Stimulated activated CD4-positive, alpha-beta T cell treated with anti-CD3 and anti-CD28 coated beads, Interleukin-12 subunit alpha, Interleukin-12 subunit beta, amount 100 ng/mL, for 24 hours (primary cell): ENCODE measurements at regions not wholly inside any gene's neighbourhood (a gene's known extent, or its start where the extent isn't known, plus 50 kb on each side); places are given as distances from the start of the nearest gene placed in this dataset.
"Not testable (repeated sequence)": the region's sequence is repeated elsewhere in the genome, so short reads cannot be mapped to it uniquely, and the experiment has no call there.

ENCODE experiments used
- DNase-seq, 2 experiments: peaks; one replicate each; pipeline ENCODE4 v3.0.0-alpha.2; 2020; ENCODE audit warnings: low read depth in 2 of 2

- no peak for DNase-seq
Observed at GRCh38 chr4:112708772-112709171, 71.8 kb downstream of the LARP7 start.

DNA sequence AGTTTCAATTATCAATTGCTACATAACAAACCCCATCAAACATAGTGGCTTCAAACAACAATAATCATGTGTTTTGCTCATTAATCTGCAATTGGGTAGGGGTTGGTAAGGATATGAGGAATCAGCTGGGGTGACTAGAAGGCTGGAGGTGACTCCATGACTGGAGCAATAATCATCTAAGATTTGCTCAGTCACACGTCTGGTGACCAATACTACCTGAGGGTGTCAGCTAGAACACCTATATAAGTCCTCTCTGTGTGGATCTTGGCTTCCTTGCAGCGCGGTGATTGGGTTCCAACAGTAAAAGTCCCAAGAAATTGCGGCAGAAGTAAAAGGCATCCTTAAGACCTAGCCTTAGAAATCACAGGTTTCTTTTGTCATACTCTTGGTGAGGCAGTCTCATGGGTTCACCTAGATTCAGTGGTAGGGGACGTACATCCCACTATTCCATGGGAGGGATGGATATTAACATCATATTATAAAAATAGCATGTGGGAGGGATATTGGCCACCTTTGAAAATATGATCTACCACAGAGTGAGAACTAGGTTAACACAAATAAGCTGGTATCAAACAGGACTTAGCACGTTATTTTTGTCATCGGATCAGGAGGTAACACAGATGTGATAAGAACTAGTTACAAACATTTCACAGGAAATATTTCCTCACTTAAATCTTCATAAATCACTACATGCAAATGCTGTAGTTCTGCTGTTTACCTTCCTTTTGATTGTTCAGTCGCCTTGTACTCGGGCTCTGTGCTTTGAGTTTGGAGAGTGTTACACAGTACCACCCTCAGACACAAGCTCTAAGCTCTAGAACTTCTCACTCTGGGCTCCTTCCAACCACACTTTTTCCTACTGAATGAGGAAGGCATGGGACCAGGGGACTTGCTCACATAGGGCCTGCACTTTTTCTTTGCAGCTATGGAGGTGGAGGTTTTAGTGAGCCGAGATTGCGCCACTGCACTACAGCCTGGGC is 78.3 kb downstream of the LARP7 start:
- no peak for DNase-seq

- DNase-seq: no peak
Observed at GRCh38 chr4:112717856-112718255, 80.9 kb downstream of the LARP7 start.

- DNase-seq: no peak
Observed at GRCh38 chr4:112721627-112722026, 84.7 kb downstream of the LARP7 start.

DNA sequence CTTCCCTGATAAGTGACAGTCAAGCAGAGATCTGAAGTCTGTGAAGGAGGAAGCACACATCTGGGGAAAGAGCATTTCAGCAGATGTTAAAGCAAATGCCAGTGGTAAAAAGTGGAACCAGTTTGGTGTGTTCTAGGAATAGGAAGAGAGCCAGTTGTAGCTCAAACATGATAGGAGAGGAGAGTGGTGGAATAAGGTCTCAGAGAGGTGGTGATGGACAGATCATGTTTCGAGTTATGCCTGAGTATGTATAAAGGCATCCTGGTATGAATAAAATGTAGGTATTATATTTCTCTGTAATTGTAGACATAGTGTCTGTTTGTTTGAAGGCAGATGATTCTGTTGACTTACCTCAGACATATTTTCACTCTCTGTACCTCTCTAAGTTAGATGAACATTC is 89.1 kb downstream of the LARP7 start:
- no peak for DNase-seq

GRCh38 chr4:112727728-112728127 is 90.8 kb downstream of the LARP7 start:
- not testable (repeated sequence) for DNase-seq

GRCh38 chr4:112731715-112732114 is 94.8 kb downstream of the LARP7 start:
- no peak for DNase-seq

DNA sequence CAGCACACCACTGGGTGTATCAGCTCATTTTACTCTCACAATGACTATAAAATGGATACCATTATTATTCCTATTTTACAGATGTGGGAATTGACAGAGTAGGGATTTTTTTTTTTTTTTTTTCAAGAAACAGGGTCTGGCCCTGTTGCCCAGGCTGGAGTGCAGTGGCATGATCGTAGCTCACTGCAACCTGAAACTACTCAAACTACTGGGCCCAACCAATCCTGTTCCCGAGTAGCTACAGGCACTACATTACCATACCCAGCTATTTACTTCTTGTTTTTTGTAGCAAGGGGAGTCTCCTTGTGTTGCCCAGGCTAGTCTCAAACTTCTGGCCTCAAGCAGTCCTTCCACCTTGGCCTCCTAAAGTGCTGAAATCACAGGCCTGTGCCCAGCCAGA is 95.2 kb downstream of the LARP7 start:
- no peak for DNase-seq

DNA sequence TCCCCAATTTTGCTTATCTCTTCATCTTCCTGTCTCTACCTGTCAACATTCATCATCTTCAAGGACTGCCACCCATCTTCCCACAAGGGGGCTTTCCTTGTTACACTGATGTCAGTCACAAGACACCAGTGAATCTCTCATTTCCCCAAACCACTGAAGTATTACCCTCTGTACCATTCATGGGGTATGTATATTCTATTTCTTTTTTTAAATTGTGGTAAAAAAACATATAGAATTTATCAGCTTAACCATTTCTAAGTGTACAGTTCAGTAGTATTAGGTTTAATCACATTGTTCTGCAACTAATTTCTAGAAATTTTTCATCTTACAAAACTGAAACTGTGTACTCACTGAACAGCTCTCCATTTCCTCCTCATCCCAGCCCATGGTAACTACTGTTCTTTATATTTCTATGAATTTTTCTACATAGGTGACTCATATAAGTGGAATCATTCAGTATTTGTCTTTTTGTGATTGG is 98.6 kb downstream of the LARP7 start:
- no peak for DNase-seq

GRCh38 chr4:112736718-112737135 is 99.8 kb downstream of the LARP7 start:
- DNase-seq: no peak

- DNase-seq: no peak
Observed at GRCh38 chr4:112739442-112739841, 102.5 kb downstream of the LARP7 start.

- no peak for DNase-seq
Observed at GRCh38 chr4:112747036-112747435, 110.1 kb downstream of the LARP7 start.

- DNase-seq: no peak
Observed at GRCh38 chr4:112748352-112748878, 111.5 kb downstream of the LARP7 start.

- DNase-seq: not testable (repeated sequence)
Observed at GRCh38 chr4:112750749-112751148, 113.8 kb downstream of the LARP7 start.

GRCh38 chr4:112751447-112751846 is 114.5 kb downstream of the LARP7 start:
- no peak for DNase-seq

GRCh38 chr4:112752061-112752460 is 115.1 kb downstream of the LARP7 start:
- DNase-seq: no peak

DNA sequence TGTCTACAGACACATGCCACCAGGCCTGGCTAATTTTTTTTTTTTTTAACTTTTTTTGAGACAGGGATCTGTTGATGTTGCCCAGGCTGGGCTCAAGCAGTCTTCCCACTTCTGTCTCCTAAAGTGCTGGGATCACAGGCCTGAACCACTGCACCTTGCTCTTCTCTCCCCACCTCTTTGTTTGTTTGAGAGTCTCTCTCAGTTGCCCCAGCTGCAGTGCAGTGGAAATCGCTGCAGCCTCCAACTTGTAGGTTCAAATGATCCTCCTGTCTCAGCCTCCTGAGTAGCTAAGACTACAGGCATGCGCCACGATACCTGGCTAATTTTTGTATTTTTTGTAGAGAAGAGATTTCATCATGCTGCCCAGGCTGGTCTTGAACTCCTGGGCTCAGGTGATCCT is 115.6 kb downstream of the LARP7 start:
- DNase-seq: no peak

GRCh38 chr4:112753333-112753732 is 116.4 kb downstream of the LARP7 start:
- no peak for DNase-seq

DNA sequence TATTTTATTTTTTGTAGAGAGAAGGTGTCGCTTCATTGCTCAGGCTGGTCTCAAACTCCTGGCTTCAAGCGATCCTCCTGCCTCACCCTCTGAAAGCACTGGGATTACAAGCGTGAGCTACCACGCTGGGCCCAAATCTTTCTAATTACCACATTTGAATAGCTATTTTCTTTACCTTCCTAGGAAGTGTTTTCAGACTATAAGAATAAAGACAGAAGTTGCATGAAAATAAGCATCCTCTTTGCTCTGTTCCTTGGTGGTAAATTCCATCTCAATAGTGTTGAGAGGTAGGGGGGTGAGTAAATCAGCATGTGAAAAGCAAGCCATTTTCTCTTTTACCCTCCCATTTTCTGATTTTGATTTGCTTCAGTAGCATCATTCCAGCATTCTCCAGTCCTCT is 122.4 kb downstream of the LARP7 start:
- DNase-seq: no peak

GRCh38 chr4:112765317-112765974 is 128.5 kb downstream of the LARP7 start:
- DNase-seq: no peak

GRCh38 chr4:112766422-112766821 is 129.5 kb downstream of the LARP7 start:
- no peak for DNase-seq

GRCh38 chr4:112767386-112767785 is 130.4 kb downstream of the LARP7 start:
- no peak for DNase-seq

- no peak for DNase-seq
Observed at GRCh38 chr4:112770114-112770513, 133.2 kb downstream of the LARP7 start.
